ENCODE measurements at regions not wholly inside any gene's neighbourhood (a gene's known extent, or its start where the extent isn't known, plus 50 kb on each side); places are given as distances from the start of the nearest gene placed in this dataset.

- no peak for DNase-seq
Measured at GRCh38 chr6:133632206-133632605, 256.7 kb upstream of the TCF21 start.

DNA sequence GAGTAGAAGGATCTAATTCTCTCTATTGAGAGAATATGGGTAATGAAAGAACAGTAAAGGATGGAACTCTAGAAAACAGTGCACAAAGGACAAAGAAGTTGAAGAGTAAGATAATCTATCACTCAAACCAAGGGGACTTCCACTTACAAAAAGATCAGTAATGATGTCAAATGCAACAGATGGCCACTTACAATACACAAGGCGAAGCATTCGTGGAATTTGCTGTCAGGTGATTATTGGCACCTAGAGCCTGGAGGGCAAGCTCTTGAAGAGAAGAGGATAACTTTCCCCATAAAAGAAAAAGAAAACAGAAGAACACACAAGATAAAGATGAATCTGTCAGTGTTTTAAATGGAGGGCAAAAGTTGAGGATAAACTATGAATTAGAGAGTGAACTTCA, 256.0 kb upstream of the TCF21 start:
- no peak for DNase-seq

DNA sequence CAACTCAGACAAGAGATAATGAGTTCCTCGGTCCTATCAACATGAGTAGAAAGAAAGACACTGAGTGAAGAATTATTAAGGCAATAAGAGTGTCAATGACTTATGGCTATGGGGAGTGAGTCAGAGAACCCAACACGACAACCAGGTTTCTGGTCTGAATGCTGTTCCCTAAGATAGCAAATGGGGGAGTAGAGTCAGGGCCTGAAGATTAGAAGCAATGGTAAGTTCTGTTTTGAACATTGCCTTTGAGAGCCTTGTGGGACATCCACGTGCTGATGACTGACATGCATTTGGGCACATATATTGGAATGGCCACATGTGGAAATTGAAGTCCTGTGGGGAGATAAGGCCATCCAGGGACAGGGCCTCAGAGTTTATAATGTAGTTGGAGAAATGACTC, 254.4 kb upstream of the TCF21 start:
- DNase-seq: no peak

DNA sequence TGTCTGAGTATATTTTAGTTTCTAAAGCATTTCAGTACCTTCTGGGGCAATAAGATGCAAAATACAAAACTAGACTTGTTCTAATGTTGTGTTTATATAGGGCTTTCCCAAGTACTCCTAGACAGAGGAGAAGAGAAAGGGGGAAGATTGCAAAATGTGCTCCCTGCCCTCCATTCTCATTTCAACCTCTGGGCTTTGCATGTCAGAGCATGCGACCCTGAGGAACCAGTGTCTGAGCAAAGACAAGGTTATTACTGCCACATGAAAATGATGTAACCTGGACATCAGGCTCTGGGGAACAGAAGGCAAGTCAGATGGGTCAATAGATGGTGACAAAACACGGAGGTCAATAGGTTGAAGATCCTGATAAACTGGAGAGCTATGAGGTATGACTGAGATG, 253.5 kb upstream of the TCF21 start:
- DNase-seq: no peak

DNA sequence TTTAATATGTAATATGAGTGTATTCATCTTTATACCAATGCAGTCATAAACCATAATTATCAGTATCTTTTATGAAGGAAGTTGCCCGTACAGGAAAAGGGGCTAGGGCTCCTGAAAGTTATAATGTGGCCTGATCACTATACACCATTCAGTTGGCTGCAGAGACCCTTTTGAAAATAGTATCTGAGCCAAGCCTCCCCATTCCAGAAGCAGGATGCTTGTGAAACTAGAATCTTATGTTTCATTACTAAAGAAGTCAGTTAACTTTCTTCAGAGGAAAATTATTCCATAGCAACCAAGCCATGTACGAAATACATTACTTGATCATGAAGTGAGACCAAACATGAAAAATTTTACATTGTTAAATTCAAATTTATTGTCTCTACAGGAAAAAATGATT, 251.5 kb upstream of the TCF21 start:
- DNase-seq: no peak

DNA sequence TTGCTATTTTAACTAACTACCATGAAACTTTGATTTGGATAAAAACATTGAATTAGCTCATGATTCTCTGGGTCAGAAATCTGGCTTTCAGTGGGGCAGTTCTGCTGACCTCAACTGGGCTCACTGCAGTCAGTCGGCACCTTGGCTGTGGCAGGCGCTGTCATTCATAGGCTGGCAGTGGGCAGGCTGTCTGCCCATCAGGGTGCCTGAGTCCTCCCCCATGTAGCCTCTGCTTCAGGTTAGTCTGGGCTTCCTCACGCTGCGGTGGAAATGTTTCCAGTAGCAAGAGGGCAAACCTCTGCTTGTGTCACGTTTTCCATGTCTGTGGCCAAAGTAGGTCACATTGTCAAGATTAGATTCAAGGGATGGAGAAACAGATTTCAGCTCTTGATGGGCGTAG, 251.0 kb upstream of the TCF21 start:
- DNase-seq: no peak

GRCh38 chr6:133641104-133641503, 247.8 kb upstream of the TCF21 start:
- no peak for DNase-seq

GRCh38 chr6:133644548-133644891, 244.4 kb upstream of the TCF21 start:
- no peak for DNase-seq

DNA sequence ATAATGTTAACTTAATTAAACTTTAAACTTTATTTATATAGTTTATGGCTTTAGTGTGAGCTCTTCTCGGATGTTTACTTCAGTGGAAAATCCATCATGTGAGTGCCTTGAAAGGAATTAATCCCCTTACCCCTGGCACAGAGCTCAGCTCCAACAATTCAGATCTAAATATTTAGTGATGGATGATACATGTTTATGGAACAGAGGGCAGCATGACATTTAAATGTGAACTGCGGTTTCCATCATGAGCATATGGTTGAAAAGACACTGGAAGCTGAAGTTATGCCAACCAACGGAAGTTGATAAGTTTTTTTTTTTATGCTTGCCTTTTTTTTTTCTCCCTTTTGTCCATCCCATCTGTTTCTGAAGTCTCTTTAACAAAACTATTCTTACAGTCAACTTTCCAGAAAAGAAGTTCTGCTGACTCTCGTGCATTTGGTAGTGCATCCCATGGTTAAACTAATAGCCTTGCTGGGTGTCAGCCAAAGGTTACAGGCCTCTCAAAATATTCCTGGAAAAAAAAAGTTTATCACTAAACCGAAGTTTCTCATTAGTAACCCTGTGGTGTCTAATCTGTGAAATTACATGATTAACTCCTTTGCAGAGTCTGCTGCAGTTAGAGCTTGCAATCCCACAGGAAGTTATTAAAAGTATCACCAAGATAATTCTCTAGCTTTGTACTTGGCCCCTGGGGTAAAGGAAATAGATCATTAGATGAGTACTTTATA, 243.9 kb upstream of the TCF21 start:
- DNase-seq: no peak

GRCh38 chr6:133645966-133646740, 242.8 kb upstream of the TCF21 start:
- DNase-seq: no peak

GRCh38 chr6:133648581-133648980, 240.3 kb upstream of the TCF21 start:
- no peak for DNase-seq

GRCh38 chr6:133671376-133671775, 217.5 kb upstream of the TCF21 start:
- DNase-seq: no peak

GRCh38 chr6:133673056-133673455, 215.9 kb upstream of the TCF21 start:
- DNase-seq: no peak

GRCh38 chr6:133674661-133675060, 214.3 kb upstream of the TCF21 start:
- no peak for DNase-seq

DNA sequence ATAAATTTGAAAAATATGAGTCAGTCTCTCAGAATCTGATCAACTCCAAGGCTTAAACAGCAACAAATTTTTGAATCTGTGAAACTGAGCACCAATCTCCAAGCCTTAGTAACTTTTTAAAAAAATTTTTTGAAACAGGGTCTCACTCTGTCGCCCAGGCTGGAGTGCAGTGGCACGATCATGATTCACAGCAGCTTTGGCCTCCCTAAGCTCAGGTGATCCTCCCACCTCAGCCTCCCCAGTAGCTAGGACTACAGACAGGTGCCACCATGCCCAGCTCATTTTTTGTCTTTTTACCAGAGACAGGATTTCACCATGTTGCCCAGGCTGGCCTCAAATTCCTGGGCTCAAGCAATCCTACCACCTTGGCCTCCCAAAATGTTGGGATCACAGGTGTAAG, 207.9 kb upstream of the TCF21 start:
- no peak for DNase-seq

DNA sequence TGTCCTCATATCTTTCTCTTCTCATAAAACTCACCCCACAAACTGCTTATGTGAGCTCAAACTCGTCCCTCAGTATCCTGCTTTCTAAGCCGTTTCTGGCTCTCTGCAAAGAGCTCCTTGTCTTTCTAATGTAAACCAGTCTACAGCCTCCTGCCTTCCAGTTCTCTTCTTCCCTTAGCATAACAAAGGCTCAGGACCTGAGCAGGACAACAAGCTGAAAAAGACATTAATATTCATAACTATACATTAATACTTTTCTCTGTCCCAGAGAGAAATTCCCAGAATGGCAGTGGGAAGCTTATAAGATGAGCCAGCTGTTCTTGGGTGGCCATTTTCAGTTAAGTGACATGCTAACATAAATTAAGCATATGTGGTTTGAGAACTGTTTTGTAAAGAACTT, 207.0 kb upstream of the TCF21 start:
- no peak for DNase-seq

DNA sequence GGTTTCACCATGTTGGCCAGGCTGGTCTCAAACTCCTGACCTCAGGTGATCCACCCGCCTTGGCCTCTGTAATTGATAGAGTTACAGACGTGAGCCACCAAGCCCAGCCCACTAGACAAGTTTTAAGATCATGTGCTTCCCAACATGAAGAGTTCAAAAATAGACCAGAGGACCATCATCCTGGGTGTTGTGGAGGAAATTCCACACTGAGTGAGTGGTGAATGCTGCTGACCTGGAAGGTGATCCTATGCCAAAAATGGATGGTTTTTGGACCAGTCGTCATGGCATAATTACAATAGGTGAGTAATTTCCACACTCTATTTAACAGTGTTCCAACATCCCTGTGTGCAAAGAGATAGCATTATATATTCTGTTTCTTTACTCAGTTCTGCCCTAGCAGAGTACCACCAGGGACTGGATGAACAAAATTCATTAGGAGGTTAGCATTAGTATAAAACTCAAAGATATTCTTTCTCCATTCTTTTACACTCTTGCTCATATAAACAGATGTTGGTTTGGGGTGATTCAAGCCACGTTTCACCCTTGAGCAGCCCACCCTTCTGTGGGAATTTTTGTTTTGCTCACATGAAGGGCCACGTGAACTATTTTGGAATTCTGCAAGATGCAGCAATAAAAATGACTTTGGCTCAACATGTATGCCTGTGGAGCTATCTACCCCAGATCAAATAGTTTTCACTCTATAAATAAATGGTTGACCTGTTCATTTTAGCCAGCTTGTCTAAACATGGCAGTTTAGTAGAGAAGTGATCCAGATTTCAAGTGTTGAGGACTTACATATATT, 206.2 kb upstream of the TCF21 start:
- no peak for DNase-seq

- DNase-seq: no peak
Measured at GRCh38 chr6:133683308-133683580, 205.7 kb upstream of the TCF21 start.

- DNase-seq: no peak
Measured at GRCh38 chr6:133683606-133684005, 205.3 kb upstream of the TCF21 start.

- DNase-seq: no peak
Measured at GRCh38 chr6:133688705-133689492, 200.0 kb upstream of the TCF21 start.

DNA sequence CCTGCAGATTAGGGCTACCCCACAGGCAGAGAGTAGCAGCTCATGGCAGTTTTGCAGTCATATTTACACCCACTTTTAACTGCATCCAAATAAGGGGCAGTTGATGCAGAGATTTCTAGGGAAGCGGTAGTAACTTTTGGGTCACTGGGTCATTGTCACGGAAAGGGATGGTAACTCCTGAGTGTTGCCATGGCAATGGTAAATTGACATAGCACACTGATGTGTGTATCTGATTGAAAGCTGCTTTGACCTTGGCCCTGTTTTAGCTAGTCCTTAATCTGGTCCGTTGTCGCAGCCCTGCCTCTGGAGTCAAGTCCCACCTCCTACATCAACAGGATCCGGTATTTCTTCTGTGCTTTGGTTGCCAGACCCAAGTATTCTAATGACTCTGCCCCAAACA, 199.1 kb upstream of the TCF21 start:
- no peak for DNase-seq

DNA sequence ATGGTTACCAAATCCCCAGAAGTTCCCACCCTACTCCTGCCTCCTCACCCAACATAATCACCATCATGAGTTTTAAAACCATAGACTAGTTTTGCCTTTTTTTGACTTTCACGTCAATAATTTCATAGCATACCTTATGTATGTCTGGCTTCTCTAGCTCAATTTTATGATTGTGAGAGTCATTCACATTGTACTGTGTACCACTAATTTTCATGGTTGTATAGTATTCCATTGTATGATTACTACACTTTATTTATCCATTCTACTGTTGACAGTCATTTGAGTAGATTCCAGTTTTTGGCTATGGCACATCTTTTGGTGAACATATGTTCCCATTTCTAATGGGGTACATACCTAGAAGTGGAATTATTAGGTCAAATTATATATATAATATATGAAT, 195.3 kb upstream of the TCF21 start:
- DNase-seq: no peak

DNA sequence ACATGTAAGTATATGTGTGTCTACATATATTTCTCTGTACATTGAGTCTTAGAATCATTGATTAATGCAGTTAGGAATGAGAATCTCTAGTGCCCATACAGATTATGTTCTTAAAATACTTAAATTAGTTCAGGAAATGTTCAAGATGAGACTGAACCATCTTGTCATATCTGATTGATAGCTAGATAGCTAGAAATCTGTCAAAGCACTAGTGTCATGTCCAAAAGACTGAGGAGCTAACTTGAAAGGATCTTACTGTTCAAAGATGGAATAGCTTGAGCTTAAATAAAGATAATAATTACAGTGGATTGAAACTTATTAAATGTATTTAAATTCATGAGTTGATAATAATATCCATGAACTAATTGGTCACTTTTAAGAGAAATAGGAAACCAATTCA, 191.7 kb upstream of the TCF21 start:
- no peak for DNase-seq

Data from NCI-H1417 treated with DMSO at 0.1 percent for 48 hours (cell line).